Transverse colon (tissue), 4 donors: ENCODE measurements at regions not wholly inside any gene's neighbourhood (a gene's known extent, or its start where the extent isn't known, plus 50 kb on each side); places are given as distances from the start of the nearest gene placed in this dataset.

Experiments
- DNase-seq: peaks from one replicate; pipeline ENCODE4 v3.0.0-alpha.2; 2019
- H3K27ac ChIP-seq, 4 donors: fragments of 200-600 bp; sonication (generic); 2 replicates each; pipeline ENCODE4 v1.5.1; 2016 to 2018; ENCODE audit warnings: inconsistent platforms in 4 of 4
- H3K27me3 ChIP-seq: fragments of 200-600 bp; sonication (generic); 2 replicates; pipeline ENCODE4 v1.5.1; 2017; ENCODE audit warnings: inconsistent platforms
- H3K36me3 ChIP-seq, 4 donors: fragments of 200-600 bp; sonication (generic); 2 replicates each; pipeline ENCODE4 v1.5.1; 2017 to 2019; ENCODE audit warnings: inconsistent platforms in 4 of 4
- H3K4me1 ChIP-seq, 4 donors: fragments of 200-600 bp; sonication (generic); 2 replicates each; pipeline ENCODE4 v1.5.1; 2017 to 2020; ENCODE audit warnings: inconsistent platforms in 4 of 4
- H3K4me3 ChIP-seq, 4 donors: fragments of 200-600 bp; sonication (generic); 1 replicate in 1 of 4; 2 replicates in 3 of 4; pipeline versions ENCODE4 v1.5.1 to v1.6.1; 2017 to 2019; ENCODE audit warnings: inconsistent platforms in 4 of 4
- H3K9me3 ChIP-seq, 2 donors: fragments of 200-600 bp; sonication (generic); 2 replicates each; pipeline ENCODE4 v1.5.1; 2017 to 2019; ENCODE audit warnings: inconsistent platforms in 2 of 2
- EP300 ChIP-seq: sonication (generic); formaldehyde crosslinking; IDR thresholded peaks from one replicate; pipeline ENCODE4 v1.6.1; 2017; ENCODE audit warnings: antibody characterized with exemption, low read depth
- POLR2A ChIP-seq: fragments of 450-650 bp; IDR thresholded peaks from one replicate; pipeline ENCODE4 v1.6.1; 2016; ENCODE audit warnings: antibody characterized with exemption, mild to moderate bottlenecking, moderate library complexity
- POLR2AphosphoS5 ChIP-seq, 3 donors: sonication (generic); formaldehyde crosslinking; IDR thresholded peaks; one replicate each; pipeline ENCODE4 v1.6.1; 2016; ENCODE audit warnings: antibody characterized with exemption in 3 of 3
- WGBS, 2 donors: methylation state at CpG; one replicate each; pipeline ENCODE4 v1.1.5; 2018; ENCODE audit warnings: low coverage in 1 of 2; 5-methylcytosine and 5-hydroxymethylcytosine counted together
- in situ Hi-C, 4 donors: fragments of 200-750 bp; cut with MboI; loops; one replicate each; pipeline versions ENCODE4 v1.15.0 to v1.15.1; 2017; ENCODE audit warnings: low sequenced_read_pairs in 3 of 4, low pct_ligation_motif_present in 1 of 4, low pct_unique_long_range_greater_than_20kb in 1 of 4
- intact Hi-C: fragments of 100-400 bp; cut with DNase I; formaldehyde crosslinking; loops from one replicate; pipeline ENCODE4 v1.15.1; 2023; ENCODE audit warnings: low total_unique reads
- TF ChIP-seq, protein P1 (sequence below), 5 experiments: fragments of 200-600 bp in 3 of 5; fragments of 450-650 bp in 2 of 5; sonication (generic) in 3 of 5; IDR thresholded peaks; 1 replicate in 2 of 5; 2 replicates in 3 of 5; pipeline ENCODE4 v1.5.1; 2016 to 2017; ENCODE audit warnings: antibody characterized with exemption in 5 of 5, inconsistent platforms in 3 of 5, mild to moderate bottlenecking in 2 of 5, moderate library complexity in 1 of 5

DNA sequence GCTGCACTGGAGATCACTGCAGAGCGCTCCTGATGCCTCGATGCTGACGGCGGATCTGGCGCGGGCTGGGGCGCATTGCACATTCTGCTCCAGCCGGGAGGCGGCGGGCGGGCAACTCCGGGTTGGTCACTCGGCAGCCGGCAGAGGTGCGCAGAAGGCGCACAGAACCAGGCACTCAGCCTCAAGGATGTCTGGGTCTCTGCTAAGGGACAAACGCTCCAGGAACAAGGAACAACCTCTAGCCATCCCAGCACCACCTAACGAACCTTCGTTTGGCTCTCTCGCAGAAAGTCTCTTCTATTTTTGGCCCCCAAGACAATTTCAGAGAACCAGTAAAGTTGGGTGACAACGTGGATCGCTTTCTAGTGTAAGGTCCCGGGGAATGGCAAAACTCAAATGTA is 254.6 kb downstream of the OTUD1 start:
- peaks cover 43% of the 10 kb centered on the region for H3K27me3 ChIP-seq
- TF ChIP-seq, protein P1, sequence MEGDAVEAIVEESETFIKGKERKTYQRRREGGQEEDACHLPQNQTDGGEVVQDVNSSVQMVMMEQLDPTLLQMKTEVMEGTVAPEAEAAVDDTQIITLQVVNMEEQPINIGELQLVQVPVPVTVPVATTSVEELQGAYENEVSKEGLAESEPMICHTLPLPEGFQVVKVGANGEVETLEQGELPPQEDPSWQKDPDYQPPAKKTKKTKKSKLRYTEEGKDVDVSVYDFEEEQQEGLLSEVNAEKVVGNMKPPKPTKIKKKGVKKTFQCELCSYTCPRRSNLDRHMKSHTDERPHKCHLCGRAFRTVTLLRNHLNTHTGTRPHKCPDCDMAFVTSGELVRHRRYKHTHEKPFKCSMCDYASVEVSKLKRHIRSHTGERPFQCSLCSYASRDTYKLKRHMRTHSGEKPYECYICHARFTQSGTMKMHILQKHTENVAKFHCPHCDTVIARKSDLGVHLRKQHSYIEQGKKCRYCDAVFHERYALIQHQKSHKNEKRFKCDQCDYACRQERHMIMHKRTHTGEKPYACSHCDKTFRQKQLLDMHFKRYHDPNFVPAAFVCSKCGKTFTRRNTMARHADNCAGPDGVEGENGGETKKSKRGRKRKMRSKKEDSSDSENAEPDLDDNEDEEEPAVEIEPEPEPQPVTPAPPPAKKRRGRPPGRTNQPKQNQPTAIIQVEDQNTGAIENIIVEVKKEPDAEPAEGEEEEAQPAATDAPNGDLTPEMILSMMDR (IDR thresholded peaks at IDR 0.05), result no peak
- no peak overlapping the region for H3K27ac ChIP-seq
- intact Hi-C loops, result no loop called here
- H3K36me3 ChIP-seq, result no peaks in the 10 kb centered on the region
- peaks cover 0 to 14% (median 6%) of the 10 kb centered on the region in 4 donors for H3K4me1 ChIP-seq
- no peak for DNase-seq
- no peaks in the 10 kb centered on the region for H3K9me3 ChIP-seq
- H3K4me3 ChIP-seq, result no peak overlapping the region
- WGBS, 2 donors, result 18% methylated on average over 23 of the region's 23 CpGs; no CpG with 5 or more reads in 1 of the 2 donors
- in situ Hi-C loops, result no loop called here

DNA sequence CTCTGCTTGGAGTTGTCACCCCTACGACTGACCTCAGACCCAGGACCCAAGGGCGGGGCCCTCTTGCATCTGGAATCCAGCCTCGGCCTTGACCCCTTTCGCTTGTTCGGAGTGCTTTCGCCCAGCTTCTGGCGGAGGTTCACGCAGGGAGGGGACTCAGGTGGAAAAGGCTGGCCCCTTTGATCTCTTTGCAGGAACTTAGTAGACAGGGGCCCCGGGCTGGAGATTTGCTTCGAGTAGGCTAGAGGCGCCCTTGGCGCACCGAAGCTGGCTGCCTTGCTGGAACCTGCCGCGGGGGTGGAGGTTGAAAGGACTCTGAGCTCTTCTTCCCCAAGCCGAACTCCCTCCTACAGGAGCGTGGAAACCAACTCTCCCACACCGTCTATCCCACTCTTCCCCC is 255.1 kb downstream of the OTUD1 start:
- DNase-seq, result no peak
- intact Hi-C loops, result no loop called here
- H3K4me1 ChIP-seq, result peaks cover 0 to 14% (median 6%) of the 10 kb centered on the region in 4 donors
- no peak overlapping the region for H3K27ac ChIP-seq
- WGBS, 2 donors, result 12% methylated on average over 18 of the region's 18 CpGs; no CpG with 5 or more reads in 1 of the 2 donors
- in situ Hi-C loops, result no loop called here
- no peak for TF ChIP-seq EP300
- no peak for TF ChIP-seq POLR2AphosphoS5 (IDR thresholded peaks at IDR 0.05)
- TF ChIP-seq POLR2A, result no peak
- TF ChIP-seq, protein P1 (IDR thresholded peaks at IDR 0.05), result no peak
- H3K27me3 ChIP-seq, result peaks cover 43% of the 10 kb centered on the region
- no peaks in the 10 kb centered on the region for H3K36me3 ChIP-seq
- H3K4me3 ChIP-seq, result no peak overlapping the region
- H3K9me3 ChIP-seq, result no peaks in the 10 kb centered on the region

DNA sequence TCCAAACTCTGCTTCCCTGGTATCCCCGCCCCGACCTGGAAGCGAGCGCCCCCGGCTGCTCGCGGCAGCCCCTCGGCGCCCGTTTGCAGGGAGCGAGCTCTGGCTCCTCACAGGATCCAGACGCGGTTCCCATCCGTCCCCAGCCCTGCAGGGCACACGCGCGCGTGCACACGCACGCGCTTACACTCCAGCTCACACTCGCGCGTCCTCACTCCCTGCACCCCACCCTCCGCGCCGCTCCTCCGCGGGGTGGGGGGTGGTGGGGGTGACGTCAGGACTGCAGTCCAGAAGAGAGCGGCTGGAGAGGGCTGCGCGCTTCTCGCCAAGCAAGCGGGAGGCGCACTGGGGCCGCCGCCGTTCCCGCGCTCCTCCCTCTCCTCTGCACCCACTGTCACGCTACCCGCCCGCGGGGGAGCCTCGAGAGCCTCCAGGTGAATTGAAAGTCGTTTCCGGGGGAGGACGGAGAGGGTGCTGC is 255.6 kb downstream of the OTUD1 start:
- Histone ChIP-seq H3K4me3 (peak overlapping the region in 1 of 4 donors; percentile 31), H3K27me3 (peaks cover 45% of the 10 kb centered on the region), H3K36me3 (no peaks in the 10 kb centered on the region), H3K27ac (no peak overlapping the region), H3K9me3 (no peaks in the 10 kb centered on the region), H3K4me1 (peaks cover 0 to 14% (median 6%) of the 10 kb centered on the region in 4 donors)
- 8% methylated on average over 34 of the region's 49 CpGs; no CpG with 5 or more reads in 1 of the 2 donors for WGBS, 2 donors
- no peak for TF ChIP-seq POLR2AphosphoS5 (IDR thresholded peaks at IDR 0.05)
- TF ChIP-seq EP300, result no peak
- in situ Hi-C loops (no loop called here), intact Hi-C loops (no loop called here)
- DNase-seq, result no peak

DNA sequence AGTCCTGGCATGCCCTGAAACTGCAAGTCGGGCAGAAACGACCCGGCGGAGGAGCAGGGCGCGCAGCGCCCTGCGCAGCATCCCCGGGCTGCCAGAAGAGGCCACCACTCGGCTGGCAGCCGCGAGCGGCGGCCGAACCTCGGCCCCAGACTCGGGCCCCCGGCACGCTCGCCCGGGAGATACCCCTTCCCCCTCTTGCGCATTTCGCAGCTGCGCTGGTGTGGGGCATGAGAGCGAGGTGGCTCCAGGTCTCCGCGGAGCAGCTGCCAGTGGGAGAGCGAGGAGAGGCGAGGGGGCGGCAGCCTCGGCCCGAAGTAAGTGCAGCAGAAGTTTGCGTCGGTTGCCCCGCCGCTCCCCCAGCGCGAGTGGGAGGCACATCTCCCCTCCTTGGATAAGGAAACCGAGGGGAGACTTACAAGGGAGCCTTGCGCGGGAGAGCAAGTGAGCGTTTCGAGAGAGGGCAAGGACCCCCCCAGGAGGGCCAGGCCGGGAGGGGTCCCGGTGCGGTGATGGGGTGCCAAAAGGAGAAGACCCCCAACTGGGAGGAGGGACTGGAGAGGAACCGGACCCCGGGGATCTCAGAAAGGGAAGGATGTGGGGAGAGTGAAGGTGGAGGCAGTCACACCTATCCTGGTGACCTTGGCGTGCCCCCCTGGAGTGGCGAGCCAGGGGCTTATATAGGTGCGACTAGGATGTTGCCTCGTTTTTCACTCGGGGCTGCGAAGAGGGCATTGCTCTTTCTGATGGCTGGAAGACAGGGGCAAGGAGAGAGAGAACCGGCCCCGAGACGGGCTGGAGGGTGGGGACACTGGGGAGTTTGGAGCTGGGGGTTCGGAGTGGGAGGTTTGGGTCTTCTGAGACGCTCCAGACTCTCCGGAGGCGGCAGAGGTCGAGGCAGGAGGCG is 256.3 kb downstream of the OTUD1 start:
- H3K4me1 ChIP-seq, result peaks cover 0 to 14% (median 6%) of the 10 kb centered on the region in 4 donors
- WGBS, 2 donors, result 0 to 10% methylated on average over 2 to 40 of the region's 63 CpGs
- in situ Hi-C loops, result no loop called here
- H3K27me3 ChIP-seq, result peaks cover 45% of the 10 kb centered on the region
- no peaks in the 10 kb centered on the region for H3K36me3 ChIP-seq
- H3K27ac ChIP-seq, result no peak overlapping the region
- H3K9me3 ChIP-seq, result no peaks in the 10 kb centered on the region
- TF ChIP-seq POLR2A (no peak), POLR2AphosphoS5 (IDR thresholded peaks at IDR 0.05) (no peak), EP300 (no peak)
- TF ChIP-seq, protein P1 (IDR thresholded peaks at IDR 0.05), result no peak
- DNase-seq, result no peak
- peak overlapping the region in 1 of 4 donors; percentile 31 for H3K4me3 ChIP-seq
- intact Hi-C loops, result no loop called here
